Karpas-422 (cell line): ENCODE measurements at regions not wholly inside any gene's neighbourhood (a gene's known extent, or its start where the extent isn't known, plus 50 kb on each side); places are given as distances from the start of the nearest gene placed in this dataset.
A peak's percentile ranks its signal among the peaks of the same experiment; 100 is the strongest.

Source experiments
- DNase-seq: peaks from one replicate; pipeline ENCODE4 v3.0.0-alpha.2; 2015
- H2AFZ ChIP-seq: fragments of 200-600 bp; sonication (generic); 2 replicates; pipeline ENCODE4 v1.6.1; 2014; ENCODE audit warnings: antibody characterized with exemption, low read length, mixed read lengths
- H3K27ac ChIP-seq: fragments of 200-600 bp; sonication (generic); 2 replicates; pipeline ENCODE4 v1.5.1; 2014; ENCODE audit warnings: mild to moderate bottlenecking, low read length, moderate library complexity
- H3K27me3 ChIP-seq: fragments of 200-600 bp; sonication (generic); 2 replicates; pipeline ENCODE4 v1.6.1; 2014; ENCODE audit warnings: low read length, mixed read lengths
- H3K36me3 ChIP-seq: fragments of 200-600 bp; sonication (generic); 2 replicates; pipeline ENCODE4 v1.6.1; 2014; ENCODE audit warnings: low read length, mixed read lengths; ENCODE audit not compliant: insufficient read depth
- H3K4me1 ChIP-seq: fragments of 200-600 bp; sonication (generic); 2 replicates; pipeline ENCODE4 v1.6.1; 2014; ENCODE audit warnings: mild to moderate bottlenecking, low read length, mixed read lengths
- H3K4me2 ChIP-seq: fragments of 200-600 bp; sonication (generic); 2 replicates; pipeline ENCODE4 v1.6.1; 2014; ENCODE audit warnings: low read length, low read depth, mild to moderate bottlenecking; ENCODE audit not compliant: poor library complexity, severe bottlenecking
- H3K4me3 ChIP-seq: fragments of 200-600 bp; sonication (generic); 2 replicates; pipeline ENCODE4 v1.5.1; 2014; ENCODE audit warnings: mild to moderate bottlenecking, antibody characterized with exemption, low read length, mixed read lengths
- H3K79me2 ChIP-seq: fragments of 200-600 bp; sonication (generic); 2 replicates; pipeline ENCODE4 v1.6.1; 2014; ENCODE audit warnings: mild to moderate bottlenecking, low read length, mixed read lengths
- H3K9ac ChIP-seq: fragments of 200-600 bp; sonication (generic); 2 replicates; pipeline ENCODE4 v1.6.0; 2014; ENCODE audit warnings: low read length
- H3K9me2 ChIP-seq: fragments of 200-600 bp; sonication (generic), shearing (Covaris generic); replicated peaks from 2 replicates; pipeline ENCODE4 v1.6.0; 2014; ENCODE audit warnings: mild to moderate bottlenecking, low read length, moderate library complexity; ENCODE audit not compliant: insufficient read depth
- H3K9me3 ChIP-seq: fragments of 300-700, 200-600 bp; sonication (generic); 2 replicates; pipeline ENCODE4 v1.6.1; 2014; ENCODE audit warnings: low read length, mixed read lengths
- H4K20me1 ChIP-seq: fragments of 200-600 bp; sonication (generic); 2 replicates; pipeline ENCODE4 v1.6.1; 2014; ENCODE audit warnings: mild to moderate bottlenecking, antibody characterized with exemption, low read length, low read depth; ENCODE audit not compliant: insufficient read depth

- H3K9me2 ChIP-seq = no peaks in the 10 kb centered on the region
- H3K4me2 ChIP-seq = no peak overlapping the region
- no peaks in the 10 kb centered on the region for H3K36me3 ChIP-seq
- H3K4me1 ChIP-seq = no peaks in the 10 kb centered on the region
- H4K20me1 ChIP-seq = no peaks in the 10 kb centered on the region
- no peak overlapping the region for H3K9ac ChIP-seq
- no peaks in the 10 kb centered on the region for H3K9me3 ChIP-seq
- H3K79me2 ChIP-seq = no peaks in the 10 kb centered on the region
- peak; percentile 54 for DNase-seq
- no peak overlapping the region for H3K4me3 ChIP-seq
- H3K27ac ChIP-seq = no peak overlapping the region
- H3K27me3 ChIP-seq = no peaks in the 10 kb centered on the region
- H2AFZ ChIP-seq = no peak overlapping the region
These were observed 305.1 kb upstream of the SPRED2 start for GRCh38 chr2:65737452-65738011.

GRCh38 chr2:65731476-65731875, 299.1 kb upstream of the SPRED2 start:
- no peaks in the 10 kb centered on the region for H4K20me1 ChIP-seq

GRCh38 chr2:65730186-65730585, 297.8 kb upstream of the SPRED2 start:
- H3K4me3 ChIP-seq = no peak overlapping the region
- no peaks in the 10 kb centered on the region for H3K36me3 ChIP-seq
- no peaks in the 10 kb centered on the region for H3K4me1 ChIP-seq
- no peak for DNase-seq
- no peaks in the 10 kb centered on the region for H3K27me3 ChIP-seq
- no peaks in the 10 kb centered on the region for H3K9me2 ChIP-seq
- no peak overlapping the region for H3K27ac ChIP-seq
- H3K9ac ChIP-seq = no peak overlapping the region
- H4K20me1 ChIP-seq = no peaks in the 10 kb centered on the region
- H2AFZ ChIP-seq = no peak overlapping the region
- H3K9me3 ChIP-seq = no peaks in the 10 kb centered on the region
- H3K4me2 ChIP-seq = no peak overlapping the region
- no peaks in the 10 kb centered on the region for H3K79me2 ChIP-seq

More at GRCh38 chr2:65731476-65731875, 299.1 kb upstream of the SPRED2 start:
- H3K27me3 ChIP-seq = no peaks in the 10 kb centered on the region
- no peak overlapping the region for H3K4me2 ChIP-seq
- H2AFZ ChIP-seq = no peak overlapping the region
- H3K4me3 ChIP-seq = no peak overlapping the region
- no peak overlapping the region for H3K27ac ChIP-seq
- no peaks in the 10 kb centered on the region for H3K36me3 ChIP-seq
- no peaks in the 10 kb centered on the region for H3K79me2 ChIP-seq
- no peak for DNase-seq
- H3K9me3 ChIP-seq = no peaks in the 10 kb centered on the region
- no peak overlapping the region for H3K9ac ChIP-seq
- no peaks in the 10 kb centered on the region for H3K9me2 ChIP-seq
- no peaks in the 10 kb centered on the region for H3K4me1 ChIP-seq

GRCh38 chr2:65729246-65729645, 296.8 kb upstream of the SPRED2 start:
- no peak overlapping the region for H3K4me2 ChIP-seq
- no peaks in the 10 kb centered on the region for H3K27me3 ChIP-seq
- no peaks in the 10 kb centered on the region for H3K36me3 ChIP-seq
- H3K79me2 ChIP-seq = no peaks in the 10 kb centered on the region
- no peaks in the 10 kb centered on the region for H3K9me2 ChIP-seq
- H4K20me1 ChIP-seq = no peaks in the 10 kb centered on the region
- no peaks in the 10 kb centered on the region for H3K4me1 ChIP-seq
- DNase-seq = no peak
- no peak overlapping the region for H3K27ac ChIP-seq
- no peak overlapping the region for H3K4me3 ChIP-seq
- H3K9me3 ChIP-seq = no peaks in the 10 kb centered on the region
- H2AFZ ChIP-seq = no peak overlapping the region
- no peak overlapping the region for H3K9ac ChIP-seq

DNA sequence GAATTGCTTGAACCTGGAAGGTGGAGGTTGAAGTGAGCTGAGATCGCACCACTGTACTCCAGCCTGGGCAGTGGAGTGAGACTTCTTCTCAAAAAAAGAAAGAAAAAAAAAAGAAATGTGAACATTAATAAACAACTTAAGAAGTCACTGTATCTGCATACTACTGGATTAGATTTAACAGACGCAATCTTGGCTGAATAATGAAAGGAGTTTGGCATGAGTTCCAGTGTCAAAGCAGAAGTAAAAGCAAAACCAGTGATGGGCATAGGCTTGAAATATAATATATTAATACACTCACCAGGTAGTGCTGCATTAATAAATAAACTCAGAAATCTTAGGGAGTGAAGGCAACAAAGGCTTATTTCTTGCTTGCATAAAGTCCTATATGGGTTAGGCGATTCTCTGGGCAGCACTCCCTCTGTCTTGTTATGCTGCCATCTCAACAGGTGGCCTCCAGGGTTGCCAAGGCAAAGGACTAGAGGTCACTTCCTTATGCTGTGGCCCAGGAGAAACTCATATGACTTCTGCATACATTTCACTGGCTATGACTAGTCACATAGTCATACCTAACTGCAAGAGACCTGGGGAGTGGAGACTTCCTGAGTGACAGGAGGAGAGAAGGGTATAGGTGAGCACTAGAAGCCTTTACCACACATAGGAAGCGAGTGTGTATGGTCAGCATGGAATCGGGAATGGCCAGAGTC, 296.2 kb upstream of the SPRED2 start:
- H3K9ac ChIP-seq = no peak overlapping the region
- H3K27me3 ChIP-seq = no peaks in the 10 kb centered on the region
- DNase-seq = no peak
- no peak overlapping the region for H3K4me3 ChIP-seq
- H3K4me1 ChIP-seq = no peaks in the 10 kb centered on the region
- no peak overlapping the region for H3K4me2 ChIP-seq
- no peaks in the 10 kb centered on the region for H4K20me1 ChIP-seq
- no peak overlapping the region for H3K27ac ChIP-seq
- no peaks in the 10 kb centered on the region for H3K36me3 ChIP-seq
- H2AFZ ChIP-seq = no peak overlapping the region
- H3K9me2 ChIP-seq = no peaks in the 10 kb centered on the region
- H3K9me3 ChIP-seq = no peaks in the 10 kb centered on the region
- no peaks in the 10 kb centered on the region for H3K79me2 ChIP-seq

GRCh38 chr2:65727816-65728215, 295.4 kb upstream of the SPRED2 start:
- Histone ChIP-seq H3K9ac (no peak overlapping the region), H2AFZ (no peak overlapping the region), H3K27ac (no peak overlapping the region), H3K27me3 (no peaks in the 10 kb centered on the region), H3K4me3 (no peak overlapping the region), H3K4me2 (no peak overlapping the region), H3K9me2 (no peaks in the 10 kb centered on the region), H3K79me2 (no peaks in the 10 kb centered on the region), H3K36me3 (no peaks in the 10 kb centered on the region), H3K9me3 (no peaks in the 10 kb centered on the region), H3K4me1 (no peaks in the 10 kb centered on the region), H4K20me1 (no peaks in the 10 kb centered on the region)
- no peak for DNase-seq

GRCh38 chr2:65727381-65727780, 295.0 kb upstream of the SPRED2 start:
- Histone ChIP-seq H3K9me2 (no peaks in the 10 kb centered on the region), H2AFZ (no peak overlapping the region), H3K4me3 (no peak overlapping the region), H3K9me3 (no peaks in the 10 kb centered on the region), H4K20me1 (no peaks in the 10 kb centered on the region), H3K36me3 (no peaks in the 10 kb centered on the region), H3K9ac (no peak overlapping the region), H3K4me2 (no peak overlapping the region), H3K79me2 (no peaks in the 10 kb centered on the region), H3K4me1 (no peaks in the 10 kb centered on the region), H3K27me3 (no peaks in the 10 kb centered on the region), H3K27ac (no peak overlapping the region)
- no peak for DNase-seq

GRCh38 chr2:65724752-65725151, 292.4 kb upstream of the SPRED2 start:
- Histone ChIP-seq H3K79me2 (no peaks in the 10 kb centered on the region), H3K36me3 (no peaks in the 10 kb centered on the region), H3K9ac (no peak overlapping the region), H3K4me2 (no peak overlapping the region), H3K27ac (no peak overlapping the region), H3K9me3 (no peaks in the 10 kb centered on the region), H3K4me1 (no peaks in the 10 kb centered on the region), H4K20me1 (no peaks in the 10 kb centered on the region), H3K9me2 (no peaks in the 10 kb centered on the region), H3K4me3 (no peak overlapping the region), H2AFZ (no peak overlapping the region), H3K27me3 (no peaks in the 10 kb centered on the region)
- DNase-seq = no peak
